GM19452 (cell line): ENCODE measurements at regions not wholly inside any gene's neighbourhood (a gene's known extent, or its start where the extent isn't known, plus 50 kb on each side); places are given as distances from the start of the nearest gene placed in this dataset.

ENCODE experiments used
- ATAC-seq: cut with Tn5 transposase; IDR thresholded peaks from one replicate; pipeline ENCODE4 v1.9.1; 2021; ENCODE audit not compliant: unreplicated experiment

- ATAC-seq = no peak
Observed at GRCh38 chr6:82072751-82073150, 174.8 kb downstream of the IBTK start.

DNA sequence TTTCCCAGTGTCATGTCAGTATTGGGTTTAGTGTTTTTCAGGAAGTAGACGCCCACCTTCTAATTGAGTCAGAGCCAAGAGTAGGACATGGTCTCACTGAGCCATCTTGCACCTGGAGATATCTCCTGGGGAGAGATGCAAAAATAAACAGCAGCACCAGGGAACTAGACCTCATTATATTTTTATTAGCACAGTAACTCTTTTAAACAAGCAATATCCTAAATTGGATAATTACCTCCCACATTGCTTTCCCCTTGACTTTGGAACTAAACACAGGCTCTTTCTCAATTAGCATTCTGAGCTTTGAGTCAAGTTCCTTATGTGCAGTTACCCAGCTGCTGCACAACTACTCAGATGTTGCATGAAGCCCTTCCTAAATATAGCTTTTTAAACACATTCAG is 175.4 kb downstream of the IBTK start:
- no peak for ATAC-seq

DNA sequence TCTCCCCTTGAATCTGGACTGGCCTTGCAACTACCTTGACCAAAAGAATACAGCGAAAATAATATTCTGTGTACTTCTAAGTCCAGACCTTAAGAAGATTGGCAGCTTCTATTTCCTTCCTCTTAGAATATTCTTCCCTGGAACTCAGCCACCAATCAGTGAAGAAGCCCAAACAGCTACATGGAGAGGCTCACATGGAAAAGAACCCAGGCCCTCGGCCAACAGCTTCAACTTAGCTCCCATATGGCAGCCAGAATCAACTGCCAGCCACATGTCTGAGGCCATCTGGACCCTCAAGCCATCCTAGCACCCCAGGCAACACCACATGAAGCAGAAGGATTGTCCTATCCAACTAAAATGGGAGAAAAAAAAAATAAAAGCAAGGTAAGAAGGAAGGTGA is 178.8 kb downstream of the IBTK start:
- no peak for ATAC-seq

DNA sequence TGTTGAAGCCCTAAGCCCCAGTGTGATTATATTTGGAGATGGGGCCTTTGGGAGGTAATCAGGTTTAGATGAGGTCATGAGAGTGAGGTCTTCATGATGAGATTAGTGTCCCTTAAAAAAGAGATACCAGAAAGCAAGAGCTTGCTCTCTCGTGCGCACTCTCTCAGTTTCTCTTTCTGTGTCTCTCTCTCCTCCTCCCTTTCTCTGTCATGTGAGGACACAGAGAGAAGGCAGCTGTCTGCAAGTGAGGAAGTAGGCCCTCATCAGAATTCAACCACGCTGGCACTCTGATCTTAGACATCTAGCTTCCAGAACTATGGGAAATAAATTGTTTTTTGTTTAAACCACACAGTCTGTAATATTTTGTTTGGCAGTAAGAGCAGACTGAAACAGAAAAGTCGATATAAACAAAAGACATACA is 180.5 kb downstream of the IBTK start:
- ATAC-seq = peak; percentile 95

- ATAC-seq = no peak
Observed at GRCh38 chr6:82066196-82066595, 181.3 kb downstream of the IBTK start.

DNA sequence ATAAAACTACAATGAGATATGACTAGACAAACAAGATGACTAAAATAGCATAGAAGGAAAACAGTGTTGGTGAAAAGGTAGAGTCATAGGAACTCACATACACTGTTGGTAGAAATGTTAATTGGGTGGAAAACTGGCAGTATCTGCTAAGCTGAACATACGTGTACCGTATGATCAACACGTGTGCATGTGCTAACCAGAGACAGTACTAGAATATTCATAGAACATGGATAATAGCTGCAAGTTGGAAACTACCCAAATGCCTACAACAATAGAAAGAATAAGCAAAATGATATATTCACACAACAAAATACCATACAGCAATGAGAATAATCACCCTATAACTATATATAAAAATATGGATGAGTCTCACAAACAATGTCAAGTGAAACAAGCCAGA is 184.0 kb downstream of the IBTK start:
- ATAC-seq = no peak

DNA sequence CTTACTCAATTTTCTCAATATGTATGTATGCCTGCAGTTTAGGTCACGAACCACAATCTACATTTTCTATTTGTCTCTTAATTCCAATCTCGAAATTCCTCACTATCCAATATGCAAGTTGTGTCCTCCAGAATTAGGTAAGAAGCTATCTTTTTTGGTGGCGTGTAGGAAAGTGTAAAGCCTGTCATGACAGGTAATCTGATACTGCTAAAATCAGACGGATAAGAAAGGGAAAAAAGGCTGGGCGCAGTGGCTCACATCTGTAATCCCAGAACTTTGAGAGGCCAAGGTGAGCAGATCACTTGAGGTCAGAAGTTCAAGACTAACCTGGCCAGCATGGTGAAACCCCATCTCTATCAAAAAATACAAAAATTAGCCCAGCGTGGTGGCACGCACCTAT is 185.3 kb downstream of the IBTK start:
- ATAC-seq = no peak

DNA sequence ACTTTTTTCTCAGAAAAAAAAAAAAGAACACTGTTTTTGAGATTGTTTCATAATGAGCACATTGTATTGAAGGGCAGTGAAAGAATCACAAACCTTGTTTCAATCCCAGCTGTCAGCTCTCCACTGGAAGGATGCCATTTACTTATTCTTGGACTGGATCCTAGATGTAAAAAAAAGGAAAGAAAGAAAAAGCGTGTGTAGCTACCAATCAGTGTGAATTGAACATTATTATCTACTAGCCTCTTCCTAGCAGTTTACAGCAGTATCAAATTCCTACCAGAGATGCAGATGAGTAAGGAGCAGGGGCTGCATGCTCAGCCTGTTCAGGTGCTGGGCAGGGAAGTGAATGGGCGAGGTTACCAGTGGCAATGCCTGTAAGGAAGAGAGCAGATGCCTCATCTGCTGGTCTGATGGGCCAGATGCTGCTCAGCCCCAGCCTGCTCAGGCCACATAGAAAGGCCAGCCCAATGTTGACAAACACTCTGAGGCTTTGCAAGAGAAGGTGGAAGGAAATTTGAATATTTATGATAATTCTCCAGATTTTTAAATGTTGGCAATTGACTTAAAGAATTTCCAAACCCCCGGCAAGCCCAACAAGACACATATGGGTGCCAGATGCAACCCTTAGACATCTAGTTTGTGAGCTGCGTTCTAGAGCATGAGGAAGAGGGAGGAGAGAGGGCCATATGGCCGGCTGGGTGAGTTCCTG is 189.5 kb downstream of the IBTK start:
- no peak for ATAC-seq

DNA sequence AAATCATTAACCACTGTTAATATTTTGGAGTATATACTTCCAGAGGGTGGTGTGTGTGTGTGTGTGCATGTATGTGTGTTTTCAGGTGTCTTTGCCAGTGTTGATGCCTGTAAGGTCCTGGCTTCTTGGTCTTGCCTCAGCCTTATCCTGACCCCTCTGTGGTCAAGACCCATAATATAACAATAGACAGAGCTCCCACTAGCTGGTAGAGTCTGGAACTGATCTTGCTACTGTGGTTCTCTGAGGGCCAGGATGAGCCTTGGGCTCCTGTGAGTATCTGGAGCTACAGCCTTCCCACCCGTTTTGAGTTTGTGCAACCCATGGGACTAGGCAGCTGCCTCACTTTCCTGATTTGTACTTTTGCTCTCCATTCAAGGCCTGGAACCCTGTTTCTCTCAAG is 191.0 kb downstream of the IBTK start:
- ATAC-seq = no peak

GRCh38 chr6:82045965-82046756 is 201.4 kb downstream of the IBTK start:
- no peak for ATAC-seq

GRCh38 chr6:82040405-82041221 is 206.9 kb downstream of the IBTK start:
- ATAC-seq = peak; percentile 84

- ATAC-seq = no peak
Observed at GRCh38 chr6:82038631-82039030, 208.9 kb downstream of the IBTK start.

DNA sequence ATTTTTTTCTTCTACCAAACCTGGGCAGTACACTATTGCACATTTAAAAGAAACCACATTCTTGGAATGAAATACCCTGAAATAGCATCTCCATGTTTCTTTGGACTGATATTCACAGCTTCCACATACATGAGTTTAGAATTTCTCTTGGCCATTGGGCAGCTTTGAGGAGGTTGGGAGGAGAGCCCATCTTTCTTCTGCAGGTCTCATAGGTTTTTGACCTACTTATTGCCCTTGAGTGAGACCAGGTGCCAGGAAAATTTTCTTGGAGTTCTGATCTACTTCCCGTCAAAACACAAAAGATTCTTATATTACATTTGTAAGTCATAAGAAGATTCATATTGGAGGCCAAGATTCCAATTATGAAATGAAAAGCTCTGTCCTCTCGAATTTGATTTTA is 212.0 kb downstream of the IBTK start:
- ATAC-seq = no peak

DNA sequence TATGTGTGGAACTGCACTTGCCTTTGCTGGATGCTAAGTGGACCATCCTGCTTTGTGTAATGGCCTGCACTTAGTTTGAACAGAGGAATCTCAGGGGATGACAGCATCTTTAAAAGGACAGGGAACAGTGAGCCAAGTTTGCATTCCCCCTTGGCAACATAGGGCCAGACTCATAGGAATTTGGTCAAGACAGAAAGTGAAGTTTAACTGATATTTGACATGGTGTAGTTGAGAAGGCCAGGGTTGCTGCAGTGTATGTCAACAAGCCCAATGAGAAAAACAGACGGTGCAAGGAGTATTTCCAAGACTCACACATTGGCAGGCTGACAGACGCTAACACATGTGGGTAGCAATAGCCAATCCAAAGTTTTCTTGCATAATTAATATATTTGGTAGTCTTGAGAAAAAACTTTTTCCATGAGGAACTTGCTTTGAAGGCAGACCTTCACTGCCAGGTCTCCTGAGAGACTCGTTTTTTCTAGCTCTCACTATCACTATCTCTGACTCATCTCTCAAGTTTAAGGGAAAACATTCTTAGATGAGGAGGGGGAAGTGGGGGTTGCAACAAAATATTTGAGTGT is 213.8 kb downstream of the IBTK start:
- ATAC-seq = no peak

- ATAC-seq = no peak
Observed at GRCh38 chr6:82032444-82032843, 215.1 kb downstream of the IBTK start.

DNA sequence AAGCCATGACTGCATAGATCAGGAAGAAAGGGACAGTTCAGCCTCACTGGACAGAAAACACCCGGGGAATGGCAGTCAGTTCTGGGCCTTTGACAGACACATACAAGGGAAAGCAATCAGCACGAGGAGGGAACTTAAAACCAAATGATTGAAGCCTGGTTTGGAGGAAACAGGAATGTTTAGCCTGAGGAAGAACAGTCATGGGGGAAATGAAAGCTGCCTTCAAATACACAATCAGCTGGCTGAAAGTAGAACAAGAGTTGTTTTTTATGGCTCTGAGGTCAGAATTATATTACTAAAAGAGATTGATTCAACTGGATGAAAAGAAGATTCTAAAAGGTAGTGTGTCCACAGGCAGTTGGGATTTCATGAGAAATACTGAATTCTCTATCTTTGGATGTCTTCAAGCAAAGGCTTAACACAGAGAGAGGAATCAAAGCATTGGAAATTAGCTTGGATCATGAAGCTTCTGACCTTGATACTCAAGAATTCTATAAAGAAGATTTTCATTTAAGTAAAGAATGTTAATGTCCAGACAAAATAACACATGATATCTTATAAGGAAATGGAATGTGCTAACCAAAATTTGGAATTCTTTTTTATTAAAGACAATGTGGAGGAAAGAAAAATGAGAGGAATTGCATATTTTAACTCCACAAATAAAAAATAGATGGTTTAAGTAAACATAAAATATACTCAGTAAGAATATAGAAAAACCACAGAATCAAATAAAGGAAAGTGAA is 216.6 kb downstream of the IBTK start:
- no peak for ATAC-seq

- ATAC-seq = no peak
Observed at GRCh38 chr6:82030301-82030700, 217.2 kb downstream of the IBTK start.

DNA sequence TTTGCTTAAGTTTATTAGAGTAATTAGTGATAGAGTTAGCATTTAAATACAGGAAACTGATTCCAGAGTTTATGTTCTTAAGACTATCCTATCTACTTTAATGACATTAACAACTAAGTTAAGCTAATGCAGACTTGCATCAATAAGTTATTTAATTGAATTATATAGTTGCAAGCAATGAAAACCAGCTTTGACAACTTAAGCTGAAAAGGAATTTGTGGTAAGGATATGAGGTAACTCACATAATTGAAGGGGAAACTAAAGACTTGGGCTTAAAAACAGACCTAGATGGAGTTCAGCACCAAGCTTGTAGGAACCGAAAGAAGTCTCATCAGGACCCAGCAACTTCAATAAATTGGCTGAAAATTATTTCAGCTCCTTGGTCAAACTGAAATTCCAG is 222.3 kb downstream of the IBTK start:
- no peak for ATAC-seq

DNA sequence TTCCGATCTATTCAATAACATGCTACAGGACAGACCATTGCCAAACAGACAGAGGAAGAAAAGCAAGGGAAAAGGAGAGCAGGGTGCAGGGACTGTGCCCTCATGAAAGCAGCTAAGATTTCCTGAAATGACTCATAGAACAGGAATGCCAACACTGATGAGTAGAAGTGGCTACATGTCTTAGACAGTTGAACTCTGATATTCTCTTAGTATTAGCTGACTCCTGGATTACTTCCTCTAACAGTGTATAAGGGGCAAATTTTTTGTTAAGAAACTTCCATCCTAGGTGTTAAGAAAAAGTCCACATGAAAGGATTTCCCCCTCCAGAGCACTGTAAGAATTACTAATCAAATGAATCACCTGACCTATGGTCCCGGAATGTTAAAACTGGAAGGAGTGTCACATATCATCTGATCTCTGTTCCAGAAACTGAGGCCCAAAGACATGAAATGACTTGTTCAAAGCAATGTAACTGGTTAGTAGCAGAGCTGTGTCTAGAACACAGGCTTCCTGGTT is 224.9 kb downstream of the IBTK start:
- ATAC-seq = no peak

DNA sequence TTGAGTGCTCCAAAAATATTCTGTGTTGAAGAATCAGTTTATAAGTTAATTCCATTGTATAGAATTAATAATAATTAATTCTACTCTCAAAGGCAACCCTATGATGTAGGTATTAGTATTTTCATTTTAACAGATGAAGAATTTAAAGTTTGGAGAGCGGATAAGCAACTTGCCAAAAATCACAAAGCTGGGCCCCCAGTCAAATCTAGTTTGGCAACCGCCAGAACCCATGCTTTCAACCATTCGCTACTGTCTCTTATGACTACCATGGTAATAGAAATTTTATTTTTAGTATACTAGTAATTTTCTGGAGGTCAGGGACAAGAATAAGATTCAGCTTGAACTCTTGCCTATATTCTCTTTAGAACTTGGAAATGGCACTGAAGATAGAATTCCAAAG is 229.8 kb downstream of the IBTK start:
- ATAC-seq = no peak
